Epithelial cell of prostate (primary cell): ENCODE measurements at regions not wholly inside any gene's neighbourhood (a gene's known extent, or its start where the extent isn't known, plus 50 kb on each side); places are given as distances from the start of the nearest gene placed in this dataset.
A peak's percentile ranks its signal among the peaks of the same experiment; 100 is the strongest.

Experiments
- DNase-seq: peaks from one replicate; pipeline ENCODE4 v3.0.0-alpha.2; 2011; ENCODE audit warnings: low read depth, low spot score
- H3K27ac ChIP-seq: fragments of 450-650 bp; 2 replicates; pipeline ENCODE4 v1.5.1; 2017; ENCODE audit warnings: mild to moderate bottlenecking

DNA sequence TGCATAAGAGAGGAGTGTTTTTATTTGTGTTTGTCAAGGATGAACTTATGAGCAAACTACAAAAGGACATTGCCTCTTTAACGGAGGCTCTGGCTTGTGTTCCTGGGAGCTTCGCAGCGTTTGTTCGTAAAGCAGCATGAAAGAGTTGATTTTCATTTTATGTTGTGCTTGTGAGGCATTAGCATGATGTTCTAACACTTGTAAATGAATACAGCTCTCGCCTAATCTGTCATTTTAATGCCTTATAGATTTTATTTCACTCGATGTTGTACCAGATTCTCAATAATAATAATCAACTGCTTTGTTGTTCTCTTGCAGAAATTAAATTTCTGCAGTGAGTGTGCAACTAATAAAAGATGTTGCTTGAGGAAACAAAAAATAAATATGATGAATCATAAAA, 687.3 kb upstream of the FANCL start:
- no peak overlapping the region for H3K27ac ChIP-seq
- DNase-seq, result no peak

DNA sequence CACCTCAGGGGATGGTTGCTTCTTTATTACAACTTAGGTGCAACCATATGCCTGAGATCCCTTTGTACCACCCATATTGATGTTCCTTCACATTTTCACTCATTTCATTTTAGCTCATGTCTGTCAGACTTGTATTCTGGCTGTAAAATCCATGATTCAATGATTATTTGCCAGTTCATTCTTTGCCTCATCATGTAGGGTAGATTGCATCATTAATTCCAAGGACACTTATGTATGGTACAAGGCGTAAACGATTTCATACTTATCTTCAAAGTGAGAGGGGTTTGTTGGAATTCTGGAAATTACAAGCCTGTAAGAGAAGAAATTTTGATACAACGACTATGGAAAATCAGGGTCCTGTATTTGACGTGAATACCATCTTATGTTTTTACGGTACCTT, 685.0 kb upstream of the FANCL start:
- DNase-seq, result no peak
- no peak overlapping the region for H3K27ac ChIP-seq

DNA sequence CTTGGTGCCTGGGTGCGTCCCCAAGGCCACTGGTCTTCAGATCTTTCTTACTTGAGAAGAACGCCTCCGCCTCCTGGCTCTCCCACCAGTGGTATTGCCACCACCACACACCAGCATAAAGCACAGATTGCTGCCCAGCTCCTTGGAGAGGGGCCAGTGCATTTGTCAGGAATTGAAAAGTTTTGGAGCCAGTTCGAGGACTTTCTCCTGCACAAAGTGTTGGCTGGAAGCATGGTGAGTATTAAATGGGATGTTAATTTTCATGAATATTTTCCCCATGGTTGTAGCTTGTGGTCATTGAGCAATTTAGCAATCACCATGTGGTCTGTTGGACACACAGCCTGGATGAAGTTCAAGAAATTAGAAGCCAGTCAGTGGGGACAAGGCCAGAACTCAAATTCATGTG, 684.6 kb upstream of the FANCL start:
- no peak for DNase-seq
- no peak overlapping the region for H3K27ac ChIP-seq

DNA sequence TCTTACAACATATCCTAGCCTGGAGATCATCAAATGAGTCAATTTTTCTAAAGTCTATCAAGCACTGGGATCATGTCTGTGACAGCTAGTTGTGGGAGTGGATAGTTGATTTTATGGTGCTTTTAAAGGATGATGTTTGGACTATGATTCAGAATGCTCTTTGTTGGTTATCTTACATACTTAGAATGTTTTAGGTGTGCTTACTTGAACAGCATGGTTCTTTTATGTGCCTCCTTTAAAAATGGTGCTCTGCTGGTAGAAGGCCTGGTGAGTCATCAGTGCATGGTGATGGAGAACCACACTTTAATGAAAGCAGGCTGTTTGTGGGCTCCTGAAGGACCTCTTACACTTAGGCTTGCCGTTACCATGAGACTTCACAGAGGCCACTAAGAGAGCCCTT, 682.7 kb upstream of the FANCL start:
- H3K27ac ChIP-seq, result no peak overlapping the region
- peak; percentile 36 for DNase-seq

DNA sequence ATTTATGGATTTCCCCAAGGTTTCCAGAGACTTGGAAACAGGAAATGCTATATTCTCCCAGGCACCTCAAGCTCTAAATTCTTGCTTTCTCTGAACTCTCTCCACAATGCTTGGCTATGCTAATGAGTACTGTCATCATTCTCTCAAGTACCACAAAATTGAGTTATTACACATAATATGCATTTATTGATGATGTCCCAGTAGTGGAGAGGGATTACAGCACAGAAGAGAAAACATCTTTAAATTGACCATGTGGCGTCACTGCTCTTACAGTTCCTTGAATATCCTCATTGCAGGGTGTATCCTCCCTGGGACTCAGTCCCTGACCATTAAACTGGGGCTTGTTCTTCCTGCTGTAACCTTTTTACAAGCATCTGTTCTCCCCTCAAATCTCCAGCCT, 681.1 kb upstream of the FANCL start:
- DNase-seq, result no peak
- no peak overlapping the region for H3K27ac ChIP-seq

DNA sequence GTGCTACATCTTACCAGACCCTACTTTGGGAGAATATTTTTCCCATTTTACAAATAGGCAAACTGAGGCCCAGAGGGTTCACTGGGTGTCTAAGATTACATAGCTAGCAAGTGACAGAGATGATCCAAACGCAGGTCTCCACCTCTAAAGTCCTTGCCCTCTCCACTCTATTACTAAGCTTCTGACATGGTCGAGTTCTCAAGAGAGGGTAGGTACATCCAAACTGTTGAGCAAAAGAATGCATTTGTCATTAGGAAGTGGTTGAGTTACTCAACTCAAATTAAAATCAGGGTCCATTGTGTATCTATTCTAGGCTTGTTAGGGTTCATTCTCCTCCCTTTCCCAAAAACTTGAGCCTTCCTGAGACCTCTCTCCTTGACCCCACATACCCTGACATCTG, 680.6 kb upstream of the FANCL start:
- H3K27ac ChIP-seq, result no peak overlapping the region
- no peak for DNase-seq

DNA sequence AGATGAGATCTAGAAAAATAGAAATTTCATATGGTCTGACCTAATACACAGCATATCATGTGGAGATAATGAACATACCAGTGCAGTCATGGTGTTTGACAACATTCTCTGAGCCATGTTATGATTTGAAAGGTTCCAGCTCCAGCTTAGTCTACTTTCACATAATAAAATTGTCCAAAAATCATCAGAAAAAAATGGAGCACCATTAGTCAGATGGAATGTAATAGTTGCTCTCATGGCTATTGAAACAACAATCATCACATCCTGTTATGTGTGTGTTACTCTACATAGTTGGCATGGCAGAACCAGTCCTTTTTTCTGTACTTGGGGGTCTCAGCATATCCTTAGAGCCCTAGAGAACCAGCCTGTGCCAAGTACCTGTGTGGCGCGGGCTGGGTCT, 678.9 kb upstream of the FANCL start:
- H3K27ac ChIP-seq, result no peak overlapping the region
- DNase-seq, result no peak

DNA sequence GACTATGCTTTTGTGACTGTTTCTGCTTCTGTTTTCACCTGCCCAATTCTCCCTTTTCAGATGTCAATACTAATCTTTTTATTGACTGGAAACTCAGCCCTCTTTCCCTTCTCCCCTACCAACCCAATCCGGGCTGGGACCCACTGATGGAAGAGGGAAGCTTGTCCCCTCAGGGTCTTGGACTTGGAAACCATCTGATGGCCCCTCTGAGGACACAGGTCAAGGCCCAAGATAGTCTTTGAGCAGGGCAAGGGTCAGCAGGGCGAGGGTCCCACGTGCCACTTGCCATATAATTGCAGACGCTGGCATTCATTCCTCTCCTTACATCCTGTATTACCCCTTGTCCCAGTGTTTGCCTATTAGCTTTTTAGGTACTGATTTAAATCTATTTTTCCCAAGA, 678.2 kb upstream of the FANCL start:
- H3K27ac ChIP-seq, result no peak overlapping the region
- DNase-seq, result no peak

DNA sequence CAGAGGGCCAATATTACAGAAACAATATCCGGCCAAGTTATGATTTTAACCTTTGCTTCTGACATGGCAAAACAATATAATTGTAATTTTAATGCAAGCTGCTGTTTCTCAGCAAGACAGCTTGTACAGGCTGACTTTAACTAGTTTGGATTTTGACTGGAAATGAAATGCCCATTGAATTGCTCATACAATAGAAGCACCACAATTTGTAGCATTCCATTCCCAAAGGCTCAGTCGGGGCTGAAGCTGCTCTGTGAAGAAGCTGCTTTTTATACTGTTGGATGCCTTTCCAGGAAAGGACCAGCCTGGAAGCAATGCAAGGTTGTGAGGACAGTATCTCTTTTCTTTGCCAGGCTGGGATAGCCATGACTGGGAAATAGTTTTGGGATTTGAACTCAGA, 677.0 kb upstream of the FANCL start:
- no peak overlapping the region for H3K27ac ChIP-seq
- no peak for DNase-seq

DNA sequence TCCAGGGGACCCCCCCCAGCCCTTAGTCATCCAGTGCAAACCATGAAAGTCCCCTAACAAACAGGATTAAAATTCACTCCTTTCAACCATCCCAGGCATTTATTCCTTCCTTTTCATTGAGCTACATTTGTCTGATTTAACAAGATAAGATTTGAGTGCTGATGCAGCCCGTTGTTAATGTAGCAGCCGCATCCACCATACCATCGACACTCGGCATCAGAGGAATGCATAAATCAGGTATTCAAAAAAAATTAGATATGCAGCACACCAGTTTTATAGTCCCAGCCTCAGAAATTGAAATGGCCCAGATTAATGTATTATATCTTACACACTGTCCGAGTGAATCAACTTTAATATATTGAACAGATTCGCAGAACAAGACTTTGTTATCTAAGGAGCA, 676.5 kb upstream of the FANCL start:
- H3K27ac ChIP-seq, result no peak overlapping the region
- DNase-seq, result no peak

DNA sequence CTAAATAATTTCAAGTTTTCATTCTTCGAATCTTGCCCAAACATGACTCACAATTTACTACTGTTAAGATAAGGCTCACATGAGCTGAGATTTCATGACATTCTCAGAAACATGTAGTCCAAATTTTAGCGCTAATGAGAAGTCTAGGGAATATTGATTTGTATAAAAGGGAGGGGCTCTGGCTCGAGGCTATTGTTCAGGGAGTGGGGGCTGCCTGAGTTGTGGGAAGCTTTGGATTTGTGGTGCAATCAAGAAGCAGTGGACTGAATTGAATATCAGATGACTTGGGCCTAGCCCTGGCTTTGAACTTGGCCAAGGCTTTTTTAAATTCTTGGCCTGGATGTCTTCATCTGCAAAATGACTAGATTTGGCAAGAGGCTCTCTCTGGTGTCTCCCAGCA, 674.9 kb upstream of the FANCL start:
- DNase-seq, result no peak
- no peak overlapping the region for H3K27ac ChIP-seq

DNA sequence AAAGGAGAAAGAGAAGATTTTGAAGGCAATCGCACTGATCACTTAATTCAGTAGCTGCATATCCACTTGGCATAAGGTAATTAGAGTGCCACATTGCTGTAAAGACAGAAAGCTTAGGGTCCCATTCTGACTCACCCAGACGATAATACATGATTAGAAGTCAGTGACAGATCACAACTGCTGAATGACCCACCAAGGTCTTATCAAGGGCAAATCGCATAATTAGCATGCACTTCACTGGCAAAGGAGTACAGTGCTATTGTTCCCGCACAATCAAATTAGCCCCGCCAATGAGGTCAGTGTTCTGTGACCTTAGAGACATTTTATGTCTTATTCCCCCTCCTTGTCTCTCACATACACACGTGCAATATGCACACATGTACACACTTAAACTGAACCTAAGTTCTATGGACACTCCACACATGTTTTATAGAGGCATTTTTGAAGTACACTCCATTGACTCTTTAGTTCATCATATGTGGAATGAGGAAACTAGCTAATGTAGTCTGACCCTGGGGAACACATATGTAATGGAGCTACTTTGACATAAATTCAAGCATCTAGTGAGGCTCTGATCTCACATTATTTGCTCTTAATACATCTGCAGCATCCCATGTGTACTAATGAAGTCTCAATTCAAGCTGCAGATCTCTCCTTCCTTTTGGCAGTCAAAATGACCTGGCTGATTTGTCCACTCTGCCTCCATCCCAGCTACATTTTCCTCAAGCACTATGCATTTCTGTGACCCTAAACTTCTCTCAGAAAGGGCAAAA, 673.8 kb upstream of the FANCL start:
- DNase-seq, result no peak

DNA sequence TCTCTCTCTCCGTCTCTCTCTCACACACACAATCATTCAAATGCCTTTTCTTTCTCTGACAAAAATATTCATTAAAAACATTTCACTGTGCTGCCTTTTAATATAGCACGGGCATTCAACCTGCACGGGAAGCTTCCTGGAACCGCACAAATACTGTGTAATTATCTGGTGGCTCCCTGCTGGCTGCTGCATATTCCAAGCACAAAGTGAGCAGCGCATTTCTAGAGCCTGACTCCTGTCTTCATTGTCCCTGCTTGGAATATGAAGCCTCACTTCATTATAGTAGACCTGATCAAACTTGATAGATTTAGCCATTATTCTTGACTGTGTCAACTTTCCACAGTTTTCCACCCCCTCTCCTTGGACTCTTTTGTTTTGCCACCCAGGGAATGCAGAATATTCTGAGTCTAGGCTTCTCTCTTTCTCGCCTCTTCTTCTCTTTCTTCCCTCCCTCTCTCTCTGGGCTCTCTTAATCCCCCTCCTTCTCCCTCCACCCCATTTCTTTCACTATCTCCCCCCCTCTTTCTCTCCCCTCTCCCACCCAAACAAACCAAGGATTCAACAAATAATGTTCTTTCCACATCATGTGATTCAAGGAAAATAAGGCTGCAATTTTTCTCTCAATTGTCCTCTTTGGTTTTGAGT, 672.1 kb upstream of the FANCL start:
- no peak overlapping the region for H3K27ac ChIP-seq

More for the DNA sequence above, 673.8 kb upstream of the FANCL start:
- H3K27ac ChIP-seq, result no peak overlapping the region

DNA sequence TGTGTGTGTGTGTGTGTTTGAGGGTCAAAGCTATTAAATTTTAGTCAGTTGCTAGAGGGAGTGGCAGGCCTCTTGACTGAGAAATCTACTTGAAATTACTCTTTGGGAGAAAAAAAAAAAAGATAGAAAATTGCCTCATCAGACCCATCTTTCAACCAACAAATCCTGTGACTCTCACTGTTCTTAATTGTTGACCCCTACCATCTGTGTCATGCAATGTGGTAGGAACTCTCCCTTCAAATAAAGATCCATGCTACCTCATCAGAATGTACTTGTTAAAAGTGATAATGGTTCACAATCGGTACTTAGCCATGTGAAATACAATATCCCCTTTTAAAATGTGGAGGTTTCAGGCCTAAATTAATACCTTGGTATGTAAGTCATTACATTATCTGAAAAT, 670.8 kb upstream of the FANCL start:
- no peak for DNase-seq
- H3K27ac ChIP-seq, result no peak overlapping the region

More for the DNA sequence above, 672.1 kb upstream of the FANCL start:
- no peak for DNase-seq

DNA sequence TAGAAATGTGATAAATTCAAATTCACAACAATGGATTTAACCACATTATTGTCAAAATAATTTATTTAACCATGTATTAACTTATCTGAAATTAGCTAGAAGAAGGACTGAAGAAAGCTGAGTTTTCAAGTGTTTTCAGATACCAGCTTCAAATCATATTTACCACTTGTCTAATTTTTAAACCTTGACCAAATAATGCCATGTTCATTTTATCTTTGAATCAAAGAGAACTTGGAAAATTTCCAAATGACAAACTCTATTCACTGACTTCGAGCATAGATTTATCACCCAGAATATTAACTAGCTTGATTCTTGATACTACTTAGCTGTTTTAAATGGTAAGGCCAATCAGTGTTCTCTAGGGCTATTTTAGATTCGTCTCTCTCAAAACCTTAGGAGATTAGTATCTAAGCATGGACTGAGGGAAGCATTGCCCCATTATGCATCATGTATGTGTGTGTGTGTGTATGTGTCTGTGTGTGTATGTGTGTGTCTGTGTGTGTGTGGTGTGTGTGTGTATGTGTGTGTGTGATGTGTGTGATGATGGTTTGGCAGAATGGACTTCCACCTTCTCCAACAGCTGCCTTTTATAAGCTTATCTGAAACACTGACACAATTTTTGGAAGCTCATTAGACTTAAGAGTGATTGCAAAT, 667.5 kb upstream of the FANCL start:
- no peak overlapping the region for H3K27ac ChIP-seq
- no peak for DNase-seq

DNA sequence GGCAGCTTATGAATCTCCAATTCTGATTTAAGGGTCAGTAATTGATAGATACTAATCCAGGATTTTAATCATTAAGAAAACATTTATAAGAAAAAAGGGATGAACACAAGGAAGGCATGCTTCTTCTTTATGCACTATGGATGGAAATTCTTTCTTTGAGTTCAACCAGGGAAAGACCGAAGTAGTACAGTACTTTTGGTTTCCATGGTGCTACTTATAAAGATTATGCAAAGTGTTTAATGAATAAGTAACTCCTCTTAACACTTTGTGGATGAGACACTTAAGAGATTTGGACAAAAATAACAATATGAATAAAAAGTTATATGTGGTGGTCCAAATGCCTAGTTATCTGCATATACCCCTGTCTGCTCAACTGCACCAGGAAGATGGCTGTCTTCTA, 666.5 kb upstream of the FANCL start:
- DNase-seq, result no peak
- H3K27ac ChIP-seq, result no peak overlapping the region

DNA sequence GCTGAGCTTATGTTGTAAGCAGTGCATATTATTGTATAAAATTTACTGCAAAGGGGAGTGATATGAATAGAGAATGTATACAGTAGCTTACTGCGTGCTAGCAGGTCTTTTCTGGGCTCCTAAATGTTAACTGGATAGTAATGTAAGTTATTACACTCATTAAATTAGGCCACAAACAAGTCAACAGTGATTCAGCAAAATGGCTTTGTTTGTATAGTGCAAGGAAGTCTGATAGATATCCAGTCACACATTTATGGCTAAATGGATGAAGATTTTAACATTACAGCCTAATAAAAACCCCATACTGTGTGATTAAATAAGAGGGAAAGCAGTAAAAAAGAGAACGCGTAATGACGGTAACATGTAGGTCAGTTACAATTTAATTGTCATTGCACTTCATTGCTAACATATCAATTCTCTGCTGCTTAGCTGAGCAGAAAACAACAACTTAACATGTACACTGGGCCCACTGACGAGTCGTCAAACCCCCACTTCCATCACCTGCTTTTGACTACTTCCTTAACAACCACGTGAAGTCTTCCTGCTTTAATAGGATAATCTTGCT, 665.0 kb upstream of the FANCL start:
- no peak for DNase-seq
- H3K27ac ChIP-seq, result no peak overlapping the region

DNA sequence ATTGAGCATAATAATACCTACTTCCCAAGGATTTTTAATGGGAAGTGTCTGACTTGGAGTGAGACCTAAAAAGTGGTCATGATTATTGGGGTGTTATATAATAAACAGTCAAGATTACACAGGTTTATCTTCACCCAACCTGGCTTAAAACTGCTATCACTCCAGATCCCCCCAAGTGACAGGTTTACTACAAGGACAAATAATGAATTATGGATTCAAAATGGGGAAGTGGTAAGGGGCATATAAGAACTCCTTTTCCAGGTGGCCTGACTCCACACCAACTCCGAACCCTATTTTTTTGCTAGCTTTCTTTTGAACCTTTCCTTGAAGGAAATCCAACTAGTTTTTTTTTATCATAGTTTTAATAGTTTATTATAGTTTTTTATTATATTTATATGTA, 663.0 kb upstream of the FANCL start:
- no peak overlapping the region for H3K27ac ChIP-seq
- no peak for DNase-seq

DNA sequence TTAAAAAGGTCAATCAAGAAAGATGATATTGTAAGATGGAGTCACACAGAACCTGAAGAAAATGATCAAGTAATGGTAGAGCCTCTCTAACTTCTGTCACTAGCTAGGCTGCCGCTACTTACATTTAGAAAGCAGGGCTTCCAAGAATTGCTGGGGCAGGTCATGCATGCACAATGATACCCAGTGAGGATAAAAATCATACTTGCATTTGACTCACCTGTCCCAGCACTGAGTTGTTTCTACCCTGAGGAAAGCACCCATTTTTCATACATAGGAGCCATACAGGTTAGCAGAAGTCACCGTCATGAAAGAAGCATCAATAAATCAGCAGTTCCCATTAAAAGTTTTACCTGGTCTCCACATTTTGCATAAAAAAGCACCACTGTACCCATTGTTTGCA, 662.3 kb upstream of the FANCL start:
- DNase-seq, result no peak
- no peak overlapping the region for H3K27ac ChIP-seq

DNA sequence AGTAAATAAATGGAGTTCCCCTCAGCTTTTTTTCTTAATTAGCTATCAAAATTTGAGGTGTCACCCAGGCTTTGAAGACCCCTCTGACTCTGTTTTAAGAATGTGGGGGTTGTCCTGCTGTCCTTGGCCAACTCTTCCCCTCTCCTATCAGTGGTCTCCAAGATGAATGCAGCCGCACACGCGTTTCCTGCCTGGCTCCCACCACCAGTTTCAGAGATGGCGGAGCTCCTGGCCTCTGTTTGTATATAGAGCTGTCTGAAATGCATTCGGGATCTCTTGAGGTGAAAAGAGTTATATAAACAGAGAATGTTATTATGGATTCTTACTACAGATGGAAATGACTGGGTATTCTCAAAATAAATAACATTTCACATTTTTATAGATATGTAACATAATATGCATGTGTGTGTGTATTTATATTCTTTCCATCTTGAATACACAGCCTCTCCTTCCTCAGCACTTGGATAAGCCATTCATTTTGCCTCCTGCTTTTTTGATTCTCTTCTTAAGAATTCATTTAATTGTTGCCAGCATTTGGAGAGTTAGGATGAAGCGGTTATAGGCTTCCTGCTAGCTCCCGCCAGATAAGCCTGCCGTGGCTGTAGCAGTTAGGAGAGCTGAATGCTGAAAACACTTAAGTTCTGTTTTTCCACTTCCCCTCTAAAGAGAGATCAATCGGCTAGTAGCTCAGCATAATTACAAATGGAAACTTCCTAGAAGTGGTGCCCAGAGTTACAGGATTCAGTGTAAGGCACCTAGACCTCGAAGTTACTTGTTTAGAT, 659.3 kb upstream of the FANCL start:
- H3K27ac ChIP-seq, result no peak overlapping the region
- no peak for DNase-seq

DNA sequence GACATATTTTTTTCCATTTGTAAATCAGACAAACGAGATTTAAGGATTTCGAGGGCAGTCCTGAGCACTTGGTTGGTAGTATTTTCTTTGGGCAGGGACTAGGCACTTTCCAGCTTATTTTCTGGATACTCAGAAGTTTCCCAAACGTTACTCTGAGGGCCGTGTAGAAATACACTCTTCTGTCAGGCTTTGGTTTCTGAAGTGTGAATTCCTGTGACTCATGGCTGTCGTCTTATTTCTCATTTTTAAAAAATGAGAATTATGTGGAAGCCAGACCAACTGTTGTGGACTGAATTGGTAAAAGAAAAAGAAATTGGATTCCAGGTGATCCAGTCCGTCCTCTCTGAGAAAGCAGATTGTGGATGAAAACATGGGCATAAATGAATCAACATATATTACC, 658.6 kb upstream of the FANCL start:
- H3K27ac ChIP-seq, result no peak overlapping the region
- DNase-seq, result no peak
